ENCODE measurements at regions not wholly inside any gene's neighbourhood (a gene's known extent, or its start where the extent isn't known, plus 50 kb on each side); places are given as distances from the start of the nearest gene placed in this dataset.

DNA sequence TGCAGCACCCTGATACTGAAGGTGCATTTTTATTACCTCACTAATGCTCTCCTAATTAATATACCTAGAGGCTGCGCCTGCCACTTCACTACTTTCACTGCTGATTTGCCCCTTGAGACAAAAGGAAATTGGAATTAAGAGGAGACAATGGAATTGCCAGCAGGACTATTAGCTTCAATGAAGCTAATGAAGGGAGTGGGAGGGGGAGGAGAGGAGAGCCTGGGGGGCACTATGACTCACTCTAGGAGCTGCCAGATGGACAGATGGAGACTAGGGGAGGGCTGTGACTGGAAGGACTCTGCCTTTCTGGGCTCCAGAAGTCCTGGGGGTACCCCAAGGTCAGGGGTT lies 102.8 kb upstream of the DRD2 start:
- Histone ChIP-seq H3K4me1 (ENCODE audit: control insufficient read depth, extremely low read depth, insufficient read depth, low read length) (no peaks in the 10 kb centered on the region), H3K36me3 (ENCODE audit: control insufficient read depth in 2 of 2, extremely low read depth in 1 of 2, insufficient read depth in 2 of 2, low read length in 2 of 2) (no peaks in the 10 kb centered on the region), H3K27ac (ENCODE audit: insufficient read depth, low read depth, low read length) (no peak overlapping the region), H3K27me3 (ENCODE audit: control insufficient read depth in 2 of 2, insufficient read depth in 2 of 2, low read length in 2 of 2) (no peaks in the 10 kb centered on the region), H2AFZ (ENCODE audit: low read depth, low read length) (no peak overlapping the region), H3K4me2 (ENCODE audit: insufficient read depth, low read length) (no peak overlapping the region), H3K9me3 (replicated peaks; ENCODE audit: control insufficient read depth, insufficient read depth, low read length) (no peaks in the 10 kb centered on the region), H3K79me2 (ENCODE audit: control insufficient read depth, insufficient read depth, low read length) (no peaks in the 10 kb centered on the region), H3K9ac (replicated peaks; ENCODE audit: extremely low read depth, insufficient read depth, low read length) (no peak overlapping the region), H3K9me1 (replicated peaks; ENCODE audit: control insufficient read depth, extremely low read depth, insufficient read depth, low read length) (no peaks in the 10 kb centered on the region), H4K20me1 (replicated peaks; ENCODE audit: control insufficient read depth, extremely low read depth, insufficient read depth, low read length) (no peaks in the 10 kb centered on the region), H3K4me3 (replicated peaks in 1 of 3; ENCODE audit: insufficient read depth in 1 of 3, low read depth in 1 of 3, low read length in 3 of 3) (no peak overlapping the region)
- ChIA-PET POLR2A (no interaction called here), CTCF (no interaction called here)
- FAIRE-seq = no peak
- no peak for DNase-seq (ENCODE audit: low read depth, low spot score)
- no peak for TF ChIP-seq MAX (IDR thresholded peaks at IDR 0.05; ENCODE audit: insufficient read depth, insufficient read length)
- intact Hi-C loops (cut with micrococcal nuclease) (no loop called here), dilution Hi-C loops (cut with MboI; ENCODE audit: extremely low pct_ligation_motif_present, low sequenced_read_pairs) (no loop called here)
- BruUV-seq (replicated peaks) = no TSS peak

DNA sequence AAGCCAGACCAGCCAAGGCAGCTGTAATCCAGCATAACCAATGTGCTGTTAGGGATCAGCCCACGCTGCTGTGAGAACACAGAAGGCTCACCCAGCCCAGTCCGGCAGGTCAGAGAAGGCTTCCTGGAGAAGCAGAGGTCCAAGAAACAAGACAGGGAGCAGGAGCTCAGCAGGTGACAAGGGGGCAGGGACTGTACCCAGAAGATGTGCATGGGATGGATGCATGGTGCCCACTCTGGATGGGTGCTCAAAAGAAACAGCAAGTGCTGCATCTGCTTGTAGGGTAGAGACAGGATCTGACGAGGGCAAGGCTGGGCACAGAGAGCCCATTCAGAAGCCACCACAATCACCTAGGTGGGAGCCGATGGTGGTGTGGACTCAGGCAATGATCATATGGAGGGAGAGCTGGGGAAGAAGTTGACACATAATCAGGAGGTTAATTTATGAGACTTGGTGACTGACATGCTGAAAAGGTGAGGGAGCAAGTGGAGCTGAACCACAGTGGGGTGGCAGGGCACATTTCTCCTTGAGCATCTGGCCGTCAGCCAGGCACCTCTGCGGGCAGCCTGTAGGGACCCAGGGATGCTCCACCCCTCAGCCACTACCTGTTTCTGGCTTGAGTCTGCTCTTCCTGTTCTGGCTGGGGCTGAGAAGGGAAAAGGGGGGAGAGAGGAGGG lies 102.3 kb upstream of the DRD2 start:
- H3K4me2 ChIP-seq (ENCODE audit: insufficient read depth, low read length) = no peak overlapping the region
- no peak overlapping the region for H3K4me3 ChIP-seq (replicated peaks in 1 of 3; ENCODE audit: insufficient read depth in 1 of 3, low read depth in 1 of 3, low read length in 3 of 3)
- no peak overlapping the region for H2AFZ ChIP-seq (ENCODE audit: low read depth, low read length)
- H3K36me3 ChIP-seq (ENCODE audit: control insufficient read depth in 2 of 2, extremely low read depth in 1 of 2, insufficient read depth in 2 of 2, low read length in 2 of 2) = no peaks in the 10 kb centered on the region
- no peaks in the 10 kb centered on the region for H3K27me3 ChIP-seq (ENCODE audit: control insufficient read depth in 2 of 2, insufficient read depth in 2 of 2, low read length in 2 of 2)
- no peak for FAIRE-seq
- TF ChIP-seq CTCF (IDR thresholded peaks at IDR 0.05; ENCODE audit: extremely low read depth in 1 of 2, insufficient read depth in 1 of 2, low read depth in 1 of 2, low read length in 2 of 2) (no peak), MYC (IDR thresholded peaks at IDR 0.05; ENCODE audit: low read depth, low read length) (no peak), JUN (IDR thresholded peaks at IDR 0.05; ENCODE audit: borderline replicate concordance, insufficient read depth, insufficient read length, low read depth) (no peak), GATA2 (IDR thresholded peaks at IDR 0.05; ENCODE audit: insufficient read depth, insufficient read length, low read depth, low read length) (no peak), POLR2AphosphoS5 (IDR thresholded peaks at IDR 0.05; ENCODE audit: insufficient read depth, low read depth, low read length) (no peak), FOS (IDR thresholded peaks at IDR 0.05; ENCODE audit: borderline replicate concordance, insufficient read depth, low read length) (no peak), MAX (IDR thresholded peaks at IDR 0.05; ENCODE audit: insufficient read depth, insufficient read length) (no peak)
- intact Hi-C loops (cut with micrococcal nuclease) (no loop called here), dilution Hi-C loops (cut with MboI; ENCODE audit: extremely low pct_ligation_motif_present, low sequenced_read_pairs) (no loop called here)
- H3K9me1 ChIP-seq (replicated peaks; ENCODE audit: control insufficient read depth, extremely low read depth, insufficient read depth, low read length) = no peaks in the 10 kb centered on the region
- H3K27ac ChIP-seq (ENCODE audit: insufficient read depth, low read depth, low read length) = no peak overlapping the region
- H3K4me1 ChIP-seq (ENCODE audit: control insufficient read depth, extremely low read depth, insufficient read depth, low read length) = no peaks in the 10 kb centered on the region
- no peak for DNase-seq (ENCODE audit: low read depth, low spot score)
- CTCF ChIA-PET = no interaction called here
- no TSS peak for BruUV-seq (replicated peaks)
- no peaks in the 10 kb centered on the region for H3K79me2 ChIP-seq (ENCODE audit: control insufficient read depth, insufficient read depth, low read length)
- H4K20me1 ChIP-seq (replicated peaks; ENCODE audit: control insufficient read depth, extremely low read depth, insufficient read depth, low read length) = no peaks in the 10 kb centered on the region
- no peaks in the 10 kb centered on the region for H3K9me3 ChIP-seq (replicated peaks; ENCODE audit: control insufficient read depth, insufficient read depth, low read length)
- H3K9ac ChIP-seq (replicated peaks; ENCODE audit: extremely low read depth, insufficient read depth, low read length) = no peak overlapping the region
- POLR2A ChIA-PET = no interaction called here

Measured in endothelial cell of umbilical vein (primary cell).